Fibroblast of skin of left quadriceps (primary cell): ENCODE measurements at regions not wholly inside any gene's neighbourhood (a gene's known extent, or its start where the extent isn't known, plus 50 kb on each side); places are given as distances from the start of the nearest gene placed in this dataset.

Source experiments
- DNase-seq, 2 experiments: peaks; one replicate each; pipeline ENCODE4 v3.0.0-alpha.2; 2013; ENCODE audit warnings: low read depth in 2 of 2

GRCh38 chr1:87508247-87508787, 179.6 kb downstream of the LMO4 start:
- DNase-seq = no peak

DNA sequence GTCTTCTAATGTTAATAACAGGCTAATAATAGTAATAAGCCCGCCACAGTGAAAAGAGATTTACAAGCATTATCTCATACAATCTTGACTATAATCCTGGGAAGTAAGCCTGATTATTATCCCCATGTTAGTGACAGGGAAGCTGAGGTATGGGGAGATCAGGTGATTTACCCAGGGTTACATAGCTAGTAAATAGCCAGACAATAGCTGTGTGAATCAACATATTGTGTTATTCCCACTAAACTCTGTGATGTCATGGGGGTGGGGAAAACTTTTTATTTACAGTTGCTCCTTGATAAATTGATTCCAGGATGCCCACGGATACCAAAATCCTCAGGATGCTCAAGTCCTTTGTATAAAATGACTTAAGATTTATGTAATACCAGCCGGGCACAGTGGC, 181.9 kb downstream of the LMO4 start:
- DNase-seq = no peak

GRCh38 chr1:87511449-87511848, 182.8 kb downstream of the LMO4 start:
- DNase-seq = no peak

GRCh38 chr1:87512431-87512830, 183.8 kb downstream of the LMO4 start:
- peak; percentile 27 to 29 for DNase-seq

- peak; percentile 20 to 30 for DNase-seq
These were observed 184.6 kb downstream of the LMO4 start for GRCh38 chr1:87513255-87513654.

- no peak for DNase-seq
These were observed 185.4 kb downstream of the LMO4 start for GRCh38 chr1:87513966-87514660.

GRCh38 chr1:87515781-87516180, 187.1 kb downstream of the LMO4 start:
- peak; percentile 16 to 20 for DNase-seq

- no peak for DNase-seq
These were observed 190.1 kb downstream of the LMO4 start for GRCh38 chr1:87518794-87519193.

DNA sequence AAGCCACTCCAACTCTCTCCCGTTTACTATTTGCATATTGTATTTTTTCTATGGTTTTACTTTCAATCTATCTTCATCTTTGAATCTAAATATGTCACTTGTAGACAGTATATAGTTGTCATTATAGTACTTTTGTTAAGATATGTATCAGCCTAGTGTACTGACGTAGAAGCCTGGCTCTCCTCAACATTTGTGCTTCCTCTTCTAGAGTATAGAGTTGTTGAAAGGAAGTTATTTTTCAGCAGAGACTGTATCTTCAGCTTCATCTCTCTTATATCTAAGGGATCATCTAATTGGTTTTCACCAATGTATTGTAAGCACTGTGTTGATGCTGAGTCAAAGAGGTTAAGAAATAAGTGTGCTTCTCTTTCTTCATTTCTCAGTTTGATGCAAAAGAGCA, 192.8 kb downstream of the LMO4 start:
- no peak for DNase-seq

DNA sequence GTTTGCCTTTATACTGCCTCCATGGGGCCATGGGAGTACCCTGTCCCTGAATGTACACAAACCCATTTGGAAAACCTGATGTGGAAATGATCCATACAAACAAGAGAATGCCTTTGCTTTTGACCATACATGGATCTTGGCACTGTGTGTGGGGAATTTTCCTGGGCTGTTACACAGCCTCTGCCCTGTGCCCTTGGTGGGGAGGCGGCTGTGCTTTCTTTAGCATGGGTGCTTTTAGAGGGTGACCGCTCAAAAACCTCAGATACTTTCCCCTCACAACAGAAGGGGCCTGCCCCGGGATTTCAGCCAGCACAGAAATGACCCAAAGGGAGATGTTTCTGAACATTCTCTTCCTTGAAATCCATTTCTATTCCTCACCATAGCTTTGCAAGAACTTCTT, 194.8 kb downstream of the LMO4 start:
- DNase-seq = no peak

DNA sequence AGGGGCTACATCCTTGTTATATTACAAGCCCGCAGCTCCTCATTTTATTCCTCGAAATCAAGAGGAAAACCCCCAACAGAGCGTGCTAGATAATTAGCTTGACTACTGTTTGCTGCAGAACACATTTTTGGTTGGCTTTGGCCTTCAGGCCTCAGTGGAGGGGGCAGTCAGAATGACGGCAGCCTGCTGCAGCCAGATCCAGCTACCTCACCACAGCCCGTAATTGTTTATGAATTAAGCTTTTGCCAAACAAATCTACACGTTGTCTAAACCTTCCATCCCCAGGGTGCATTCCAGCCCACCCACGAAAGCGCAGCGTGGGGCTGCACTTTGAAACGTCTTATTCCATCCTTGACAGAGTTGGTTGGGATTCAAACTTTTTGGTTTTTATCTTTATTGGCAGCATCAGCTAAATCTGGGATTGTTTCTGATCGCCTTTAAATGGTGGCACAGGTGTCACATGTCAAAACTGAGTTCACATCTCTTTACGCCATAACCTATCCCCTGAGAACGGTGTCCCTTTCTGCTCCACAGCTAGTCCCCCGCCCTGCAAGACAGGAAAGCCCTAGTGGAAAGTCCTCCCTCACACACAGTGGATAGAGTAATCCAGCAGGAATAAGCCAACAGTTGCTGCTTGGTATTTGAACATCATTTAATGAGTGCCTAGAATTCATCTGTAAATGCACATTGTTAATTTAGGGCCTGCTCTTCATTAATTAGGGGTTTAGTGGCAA, 195.5 kb downstream of the LMO4 start:
- DNase-seq = no peak

GRCh38 chr1:87528754-87529517, 200.3 kb downstream of the LMO4 start:
- DNase-seq = no peak

GRCh38 chr1:87530042-87530807, 201.5 kb downstream of the LMO4 start:
- no peak for DNase-seq

- no peak for DNase-seq
These were observed 206.9 kb downstream of the LMO4 start for GRCh38 chr1:87535551-87535950.

DNA sequence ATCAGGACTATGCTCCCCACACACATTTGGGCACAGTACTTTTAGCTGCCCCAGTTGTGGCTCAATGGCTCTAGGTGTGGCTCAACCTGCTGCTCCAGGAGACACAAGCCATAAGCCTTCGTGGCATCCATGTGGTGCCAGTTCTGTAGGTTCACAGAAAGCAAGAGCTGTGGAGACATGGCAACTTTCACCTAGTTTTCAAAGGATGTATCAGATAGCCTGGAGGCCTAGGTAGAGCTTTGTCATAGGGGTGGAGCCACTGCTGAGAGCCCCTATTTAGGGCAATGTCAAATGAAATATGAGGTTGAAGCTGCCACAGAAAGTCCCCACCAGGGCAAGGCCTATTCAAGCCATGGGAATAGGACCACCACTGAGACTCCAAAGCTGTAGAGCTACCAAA, 210.5 kb downstream of the LMO4 start:
- DNase-seq = no peak

- no peak for DNase-seq
These were observed 214.0 kb downstream of the LMO4 start for GRCh38 chr1:87542697-87543096.

- DNase-seq = no peak
These were observed 221.1 kb downstream of the LMO4 start for GRCh38 chr1:87549738-87550137.

DNA sequence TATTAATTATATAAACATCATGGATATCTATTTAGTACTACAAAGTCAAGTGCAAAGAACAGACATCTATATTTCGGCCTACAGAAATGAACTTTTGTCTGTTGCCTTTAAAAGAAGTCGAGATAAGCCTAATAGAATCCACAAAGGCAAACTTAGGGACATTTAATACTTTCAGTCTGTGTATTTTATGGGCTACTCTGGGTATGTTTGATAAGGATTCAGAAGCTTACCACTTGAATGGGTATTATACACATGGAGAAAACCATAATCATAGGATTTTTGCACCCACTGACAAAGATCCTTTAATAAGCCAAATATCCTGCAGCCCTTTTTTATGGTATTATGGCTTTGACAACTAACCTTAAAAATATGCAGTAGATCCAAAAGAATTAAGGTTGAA, 224.8 kb downstream of the LMO4 start:
- no peak for DNase-seq

GRCh38 chr1:87555366-87555765, 226.7 kb downstream of the LMO4 start:
- DNase-seq = no peak

- DNase-seq = no peak
These were observed 227.6 kb downstream of the LMO4 start for GRCh38 chr1:87556326-87556725.

DNA sequence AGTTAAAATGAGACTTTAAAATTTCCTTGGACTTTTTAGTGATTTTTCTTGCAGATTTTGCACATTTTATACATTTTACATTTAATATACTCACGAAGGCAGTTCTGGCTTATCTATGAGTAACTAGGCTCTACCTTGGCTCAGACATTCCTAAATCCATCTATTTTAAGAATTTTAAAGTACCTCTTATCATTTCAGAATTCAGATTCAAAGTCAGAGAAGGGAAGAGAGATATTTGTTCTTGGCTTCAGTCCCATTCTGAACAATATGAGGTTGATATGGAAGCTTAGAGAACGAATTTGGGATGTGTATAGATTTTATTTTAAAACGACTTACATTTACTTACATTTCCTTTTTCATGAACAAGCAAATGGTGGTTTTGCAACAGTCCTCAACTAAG, 230.2 kb downstream of the LMO4 start:
- DNase-seq = no peak

DNA sequence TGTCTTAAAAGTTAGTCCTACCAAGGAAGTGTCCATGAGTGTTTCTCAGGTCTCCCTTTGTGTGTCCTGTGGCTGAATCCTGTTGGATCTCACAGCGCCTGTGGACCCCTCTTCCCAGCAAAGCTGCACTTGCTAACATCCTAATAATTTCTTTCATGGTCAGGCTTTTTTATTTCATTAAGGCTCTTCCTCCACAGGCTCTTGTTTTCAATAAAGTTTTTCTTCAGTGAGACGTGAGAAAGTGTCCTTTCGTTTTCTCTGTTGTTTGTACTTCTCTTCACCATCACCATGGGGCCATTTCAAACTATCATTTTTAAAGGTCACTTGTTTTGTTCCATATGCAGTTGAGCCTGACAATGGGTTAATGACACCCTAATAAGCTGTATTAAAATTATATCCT, 231.5 kb downstream of the LMO4 start:
- no peak for DNase-seq
